Activated CD8-positive, alpha-beta T cell treated with anti-CD3 and anti-CD28 coated beads for 36 hours (primary cell): ENCODE measurements at regions not wholly inside any gene's neighbourhood (a gene's known extent, or its start where the extent isn't known, plus 50 kb on each side); places are given as distances from the start of the nearest gene placed in this dataset.

Source experiments
- ATAC-seq: fragments of 200-7000 bp; cut with Tn5 transposase; one replicate; pipeline ENCODE4 v1.10.0; 2021; ENCODE audit warnings: mild to moderate bottlenecking, moderate library complexity
- CTCF ChIA-PET: fragments of 350-600 bp; sonication (Branson Sonifier 250); formaldehyde crosslinking; loops from one replicate; lab custom pipeline; 2021; ENCODE audit warnings: antibody characterized with exemption; lab: Charles Lee
- POLR2A ChIA-PET: fragments of 350-600 bp; sonication (Branson Sonifier 250); formaldehyde crosslinking; loops from one replicate; lab custom pipeline; 2021; ENCODE audit warnings: antibody characterized with exemption; lab: Charles Lee
- DNase-seq: peaks from one replicate; pipeline ENCODE4 v3.0.0-alpha.2; 2020
- H3K27ac Mint-ChIP-seq: one replicate; pipeline ENCODE4 v1.8.0; 2021; ENCODE audit warnings: mild to moderate bottlenecking, mixed read lengths
- H3K27me3 Mint-ChIP-seq: one replicate; pipeline ENCODE4 v1.8.0; 2021; ENCODE audit warnings: mixed read lengths
- H3K36me3 Mint-ChIP-seq: one replicate; pipeline ENCODE4 v1.8.0; 2021; ENCODE audit warnings: low read depth, mixed read lengths
- H3K4me1 Mint-ChIP-seq: one replicate; pipeline ENCODE4 v1.8.0; 2021; ENCODE audit warnings: low read depth, mixed read lengths
- H3K4me3 Mint-ChIP-seq: one replicate; pipeline ENCODE4 v1.8.0; 2021; ENCODE audit warnings: mild to moderate bottlenecking, moderate library complexity, mixed read lengths
- H3K9me3 Mint-ChIP-seq: one replicate; pipeline ENCODE4 v1.8.0; 2021; ENCODE audit warnings: mixed read lengths
- CTCF ChIP-seq: fragments of 200-600 bp; IDR thresholded peaks from one replicate; pipeline ENCODE4 v1.8.0; 2022; ENCODE audit warnings: antibody characterized with exemption, mild to moderate bottlenecking
- intact Hi-C: fragments of 100-400 bp; cut with micrococcal nuclease; formaldehyde crosslinking; loops from one replicate; pipeline ENCODE4 v1.10.0; 2022

DNA sequence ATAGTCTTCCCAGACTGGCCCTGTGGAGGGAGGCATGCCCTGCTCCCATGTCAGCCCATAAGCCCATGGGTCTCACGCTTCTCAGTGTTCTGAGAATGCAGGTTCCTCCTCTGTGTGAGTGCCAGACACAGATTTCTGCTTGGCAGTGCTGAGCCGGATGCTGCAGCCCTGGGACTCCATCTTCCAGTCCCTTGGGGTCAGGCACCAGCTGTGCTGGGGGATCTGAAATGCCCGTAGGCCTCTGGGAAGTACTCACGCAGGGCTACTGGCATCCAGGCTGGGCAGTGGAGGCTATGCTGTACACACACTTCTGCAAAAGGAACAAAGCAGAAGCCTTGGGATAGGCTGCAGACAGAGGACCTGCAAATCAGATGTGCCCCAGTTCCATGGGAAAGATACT lies 1944.6 kb downstream of the EFNA5 start:
- Mint-ChIP-seq H3K27me3 (no peaks in the 10 kb centered on the region), H3K36me3 (no peaks in the 10 kb centered on the region), H3K4me1 (no peaks in the 10 kb centered on the region), H3K9me3 (peaks cover 4% of the 10 kb centered on the region), H3K27ac (no peak overlapping the region), H3K4me3 (no peak overlapping the region)
- ChIA-PET CTCF (no interaction called here), POLR2A (no interaction called here)
- intact Hi-C loops: no loop called here
- DNase-seq: no peak
- ATAC-seq: no peak
- TF ChIP-seq CTCF: no peak

DNA sequence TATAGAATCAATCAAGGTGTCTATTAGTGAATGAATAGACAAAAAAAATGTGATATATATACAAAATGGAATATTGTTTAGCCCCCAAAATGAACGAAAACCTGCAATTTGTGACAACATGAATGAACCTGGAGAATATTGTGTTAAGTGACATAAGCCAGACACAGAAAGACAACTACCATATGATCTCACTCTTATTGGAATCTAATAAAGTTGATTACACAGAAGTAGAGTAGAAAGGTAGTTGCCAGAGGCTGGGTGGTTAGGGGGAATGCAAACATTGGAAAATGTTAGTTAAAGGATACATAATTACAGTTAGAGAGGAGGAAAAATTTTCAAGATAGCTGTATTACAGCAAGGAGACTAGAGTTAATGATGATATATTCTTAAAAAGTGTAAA lies 1962.3 kb downstream of the EFNA5 start:
- CTCF ChIA-PET: no interaction called here
- POLR2A ChIA-PET: no interaction called here

GRCh38 chr5:105702323-105702722 lies 1968.4 kb downstream of the EFNA5 start:
- peaks cover 33% of the 10 kb centered on the region for H3K9me3 Mint-ChIP-seq
- POLR2A ChIA-PET: no interaction called here
- H3K36me3 Mint-ChIP-seq: no peaks in the 10 kb centered on the region
- no peak overlapping the region for H3K27ac Mint-ChIP-seq
- H3K4me1 Mint-ChIP-seq: no peaks in the 10 kb centered on the region
- H3K4me3 Mint-ChIP-seq: no peak overlapping the region
- intact Hi-C loops: no loop called here
- no peak for TF ChIP-seq CTCF
- no peak for DNase-seq
- CTCF ChIA-PET: no interaction called here
- ATAC-seq: no peak
- no peaks in the 10 kb centered on the region for H3K27me3 Mint-ChIP-seq

More for the DNA sequence above, 1962.3 kb downstream of the EFNA5 start:
- H3K4me1 Mint-ChIP-seq: no peaks in the 10 kb centered on the region
- no peaks in the 10 kb centered on the region for H3K36me3 Mint-ChIP-seq
- H3K4me3 Mint-ChIP-seq: no peak overlapping the region
- intact Hi-C loops: no loop called here
- no peak for ATAC-seq
- peaks cover 19% of the 10 kb centered on the region for H3K9me3 Mint-ChIP-seq
- H3K27ac Mint-ChIP-seq: no peak overlapping the region
- DNase-seq: no peak
- TF ChIP-seq CTCF: no peak
- no peaks in the 10 kb centered on the region for H3K27me3 Mint-ChIP-seq

DNA sequence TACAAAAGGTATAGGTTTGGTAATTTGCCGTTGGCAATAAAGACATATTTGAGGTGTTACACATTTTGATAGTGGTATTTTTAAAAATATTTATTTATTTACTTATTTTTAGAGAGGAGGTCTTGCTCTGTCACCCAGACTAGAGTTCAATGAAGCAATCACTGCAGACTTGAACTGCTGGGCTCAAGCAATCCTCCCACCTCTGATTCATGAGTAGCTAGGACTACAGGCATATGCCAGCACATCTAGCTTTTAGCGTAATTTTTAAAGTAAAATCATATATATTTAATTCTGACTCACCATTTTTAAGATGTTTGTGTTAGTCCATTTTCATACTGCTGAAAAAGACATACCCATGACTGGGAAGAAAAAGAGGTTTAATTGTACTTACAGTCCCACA lies 1974.3 kb downstream of the EFNA5 start:
- H3K4me1 Mint-ChIP-seq: no peaks in the 10 kb centered on the region
- CTCF ChIA-PET: interaction anchor here (0.6 kb wide), 1 partner anchor 380 kb away, joined by 3 read pairs; no protein-coding TSS in a partner anchor
- no peaks in the 10 kb centered on the region for H3K36me3 Mint-ChIP-seq

DNA sequence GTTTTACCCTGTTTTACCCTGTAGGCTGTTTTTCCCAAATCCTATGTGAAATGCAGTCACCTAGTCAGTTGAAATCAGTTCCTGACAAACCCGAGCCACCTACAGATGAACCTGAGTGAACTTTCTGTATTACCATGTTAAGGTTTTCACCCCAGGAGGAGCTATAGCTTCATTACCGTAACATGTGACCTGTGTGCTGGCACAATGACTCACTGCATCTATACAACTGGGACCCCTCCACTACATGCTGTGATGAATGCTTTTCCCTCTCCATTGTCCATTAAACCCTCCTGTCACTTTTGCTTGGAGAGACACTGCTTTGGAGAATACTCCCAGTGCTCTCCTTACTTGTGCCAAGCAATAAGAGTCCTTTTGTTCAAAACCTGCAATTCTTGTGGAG lies 1974.8 kb downstream of the EFNA5 start:
- intact Hi-C loops: no loop called here
- no peaks in the 10 kb centered on the region for H3K27me3 Mint-ChIP-seq
- ATAC-seq (no peak), DNase-seq (no peak)
- no peaks in the 10 kb centered on the region for H3K4me1 Mint-ChIP-seq
- H3K4me3 Mint-ChIP-seq: no peak overlapping the region
- ChIA-PET CTCF (interaction anchor here (0.6 kb wide), 1 partner anchor 380 kb away, joined by 3 read pairs; no protein-coding TSS in a partner anchor), POLR2A (no interaction called here)
- no peak overlapping the region for H3K27ac Mint-ChIP-seq
- peaks cover 10% of the 10 kb centered on the region for H3K9me3 Mint-ChIP-seq
- H3K36me3 Mint-ChIP-seq: no peaks in the 10 kb centered on the region
- TF ChIP-seq CTCF: no peak

More for the DNA sequence above, 1974.3 kb downstream of the EFNA5 start:
- Mint-ChIP-seq H3K9me3 (peaks cover 13% of the 10 kb centered on the region), H3K27me3 (no peaks in the 10 kb centered on the region), H3K4me3 (no peak overlapping the region), H3K27ac (no peak overlapping the region)
- intact Hi-C loops: no loop called here
- ATAC-seq (no peak), DNase-seq (no peak)
- no peak for TF ChIP-seq CTCF
- POLR2A ChIA-PET: no interaction called here
